Activated naive CD4-positive, alpha-beta T cell treated with anti-CD3 and anti-CD28 coated beads, Interleukin-2, amount 50 U/mL, for 72 hours (primary cell): ENCODE measurements at regions not wholly inside any gene's neighbourhood (a gene's known extent, or its start where the extent isn't known, plus 50 kb on each side); places are given as distances from the start of the nearest gene placed in this dataset.
"Not testable (repeated sequence)": the region's sequence is repeated elsewhere in the genome, so short reads cannot be mapped to it uniquely, and the experiment has no call there.

Source experiments
- ATAC-seq, 2 donors: fragments of 150-1000 bp; cut with Tn5 transposase; 2 replicates each; pipeline ENCODE4 v1.10.0; 2021; ENCODE audit warnings: mild to moderate bottlenecking in 2 of 2, moderate library complexity in 2 of 2
- DNase-seq, 2 donors: peaks; one replicate each; pipeline ENCODE4 v3.0.0; 2021 to 2022; ENCODE audit warnings: low spot score in 2 of 2
- H3K27ac Mint-ChIP-seq, 2 donors: one replicate each; pipeline ENCODE4 v1.8.0; 2022; ENCODE audit warnings: mild to moderate bottlenecking in 2 of 2, mixed read lengths in 2 of 2
- H3K36me3 Mint-ChIP-seq, 2 donors: one replicate each; pipeline ENCODE4 v1.8.0; 2022; ENCODE audit warnings: mixed read lengths in 2 of 2
- H3K9me3 Mint-ChIP-seq, 2 donors: one replicate each; pipeline ENCODE4 v1.8.0; 2022; ENCODE audit warnings: mixed read lengths in 2 of 2

GRCh38 chr5:126054577-126055347 lies 368.4 kb upstream of the GRAMD2B start:
- DNase-seq (no peak), ATAC-seq (no peak)
- Mint-ChIP-seq H3K9me3 (peaks cover 7 to 14% of the 10 kb centered on the region in 2 donors), H3K27ac (no peak overlapping the region), H3K36me3 (no peaks in the 10 kb centered on the region)

- ATAC-seq (no peak), DNase-seq (no peak)
- H3K27ac Mint-ChIP-seq = no peak overlapping the region
- H3K9me3 Mint-ChIP-seq = peaks cover 6 to 14% of the 10 kb centered on the region in 2 donors
- no peaks in the 10 kb centered on the region for H3K36me3 Mint-ChIP-seq
Observed at GRCh38 chr5:126055348-126055729, 367.9 kb upstream of the GRAMD2B start.

- ATAC-seq (no peak), DNase-seq (no peak)
- no peak overlapping the region for H3K27ac Mint-ChIP-seq
- peaks cover 6 to 14% of the 10 kb centered on the region in 2 donors for H3K9me3 Mint-ChIP-seq
- H3K36me3 Mint-ChIP-seq = no peaks in the 10 kb centered on the region
Observed at GRCh38 chr5:126056352-126056751, 366.9 kb upstream of the GRAMD2B start.

- DNase-seq = no peak
- no peak for ATAC-seq
- Mint-ChIP-seq H3K9me3 (peaks cover 6 to 14% of the 10 kb centered on the region in 2 donors), H3K27ac (no peak overlapping the region), H3K36me3 (no peaks in the 10 kb centered on the region)
Observed at GRCh38 chr5:126056851-126057622, 366.2 kb upstream of the GRAMD2B start.

- H3K27ac Mint-ChIP-seq = not testable (repeated sequence)
Observed at GRCh38 chr5:126058392-126058791, 364.8 kb upstream of the GRAMD2B start.

GRCh38 chr5:126062398-126063221 lies 360.6 kb upstream of the GRAMD2B start:
- Mint-ChIP-seq H3K9me3 (peaks cover 7 to 9% of the 10 kb centered on the region in 2 donors), H3K36me3 (no peaks in the 10 kb centered on the region), H3K27ac (no peak overlapping the region)
- DNase-seq (no peak), ATAC-seq (no peak)

More at GRCh38 chr5:126058392-126058791, 364.8 kb upstream of the GRAMD2B start:
- not testable (repeated sequence) for DNase-seq, ATAC-seq, H3K36me3 Mint-ChIP-seq
- peaks cover 6 to 14% of the 10 kb centered on the region in 2 donors for H3K9me3 Mint-ChIP-seq

GRCh38 chr5:126065061-126065460 lies 358.1 kb upstream of the GRAMD2B start:
- ATAC-seq (no peak), DNase-seq (no peak)
- H3K9me3 Mint-ChIP-seq = peaks cover 0 to 9% of the 10 kb centered on the region in 2 donors
- H3K36me3 Mint-ChIP-seq = no peaks in the 10 kb centered on the region
- H3K27ac Mint-ChIP-seq = no peak overlapping the region

- DNase-seq (no peak), ATAC-seq (no peak)
- peaks cover 0 to 3% of the 10 kb centered on the region in 2 donors for H3K36me3 Mint-ChIP-seq
- H3K27ac Mint-ChIP-seq = no peak overlapping the region
- peaks cover 5 to 13% of the 10 kb centered on the region in 2 donors for H3K9me3 Mint-ChIP-seq
Observed at GRCh38 chr5:126066836-126067235, 356.4 kb upstream of the GRAMD2B start.

- no peak for ATAC-seq
- DNase-seq = no peak
- Mint-ChIP-seq H3K9me3 (peaks cover 8 to 15% of the 10 kb centered on the region in 2 donors), H3K36me3 (peaks cover 0 to 7% of the 10 kb centered on the region in 2 donors), H3K27ac (no peak overlapping the region)
Observed at GRCh38 chr5:126067404-126067803, 355.8 kb upstream of the GRAMD2B start.

- no peak overlapping the region for H3K27ac Mint-ChIP-seq
- peaks cover 18 to 22% of the 10 kb centered on the region in 2 donors for H3K9me3 Mint-ChIP-seq
- H3K36me3 Mint-ChIP-seq = peaks cover 7% of the 10 kb centered on the region in 2 donors
- DNase-seq = no peak
- ATAC-seq = no peak
Observed at GRCh38 chr5:126069329-126069728, 353.9 kb upstream of the GRAMD2B start.

- Mint-ChIP-seq H3K9me3 (peaks cover 18 to 20% of the 10 kb centered on the region in 2 donors), H3K27ac (no peak overlapping the region), H3K36me3 (peaks cover 7% of the 10 kb centered on the region in 2 donors)
- DNase-seq = no peak
- ATAC-seq = no peak
Observed at GRCh38 chr5:126070481-126070880, 352.7 kb upstream of the GRAMD2B start.

GRCh38 chr5:126074538-126074937 lies 348.7 kb upstream of the GRAMD2B start:
- no peak overlapping the region for H3K27ac Mint-ChIP-seq
- ATAC-seq = no peak
- peaks cover 18 to 21% of the 10 kb centered on the region in 2 donors for H3K9me3 Mint-ChIP-seq
- DNase-seq = no peak
- peaks cover 7% of the 10 kb centered on the region in 2 donors for H3K36me3 Mint-ChIP-seq

- H3K27ac Mint-ChIP-seq = no peak overlapping the region
- peaks cover 21 to 28% of the 10 kb centered on the region in 2 donors for H3K9me3 Mint-ChIP-seq
- H3K36me3 Mint-ChIP-seq = peaks cover 0 to 6% of the 10 kb centered on the region in 2 donors
- no peak for ATAC-seq
- DNase-seq = no peak
Observed at GRCh38 chr5:126079266-126079665, 343.9 kb upstream of the GRAMD2B start.

GRCh38 chr5:126081209-126081608 lies 342.0 kb upstream of the GRAMD2B start:
- Mint-ChIP-seq H3K27ac (no peak overlapping the region), H3K9me3 (peaks cover 32 to 34% of the 10 kb centered on the region in 2 donors), H3K36me3 (peaks cover 0 to 6% of the 10 kb centered on the region in 2 donors)
- no peak for ATAC-seq
- DNase-seq = no peak

- peaks cover 13 to 24% of the 10 kb centered on the region in 2 donors for H3K9me3 Mint-ChIP-seq
- DNase-seq (no peak), ATAC-seq (no peak)
- H3K27ac Mint-ChIP-seq = no peak overlapping the region
- peaks cover 0 to 5% of the 10 kb centered on the region in 2 donors for H3K36me3 Mint-ChIP-seq
Observed at GRCh38 chr5:126093041-126093440, 330.2 kb upstream of the GRAMD2B start.

- peaks cover 9 to 19% of the 10 kb centered on the region in 2 donors for H3K9me3 Mint-ChIP-seq
- ATAC-seq = no peak
- no peak overlapping the region for H3K27ac Mint-ChIP-seq
- peaks cover 0 to 2% of the 10 kb centered on the region in 2 donors for H3K36me3 Mint-ChIP-seq
- no peak for DNase-seq
Observed at GRCh38 chr5:126093718-126094117, 329.5 kb upstream of the GRAMD2B start.

GRCh38 chr5:126094991-126095390 lies 328.2 kb upstream of the GRAMD2B start:
- Mint-ChIP-seq H3K27ac (no peak overlapping the region), H3K36me3 (no peaks in the 10 kb centered on the region), H3K9me3 (peaks cover 1 to 10% of the 10 kb centered on the region in 2 donors)
- ATAC-seq = no peak
- DNase-seq = no peak
